SJCRH30 (cell line): ENCODE measurements at regions not wholly inside any gene's neighbourhood (a gene's known extent, or its start where the extent isn't known, plus 50 kb on each side); places are given as distances from the start of the nearest gene placed in this dataset.
"Not testable (repeated sequence)": the region's sequence is repeated elsewhere in the genome, so short reads cannot be mapped to it uniquely, and the experiment has no call there.

Experiments
- DNase-seq, 2 experiments: peaks; one replicate each; pipeline ENCODE4 v3.0.0-alpha.2; 2015 to 2020
- H3K27ac ChIP-seq: fragments of 250-450 bp; sonication (Bioruptor Pico); 2 replicates; pipeline ENCODE4 v1.5.1; 2020; ENCODE audit warnings: mild to moderate bottlenecking, moderate library complexity
- H3K27me3 ChIP-seq: fragments of 250-450 bp; sonication (Bioruptor Pico); 2 replicates; pipeline ENCODE4 v1.5.1; 2020; ENCODE audit warnings: mild to moderate bottlenecking, moderate library complexity
- H3K36me3 ChIP-seq: fragments of 250-450 bp; sonication (Bioruptor Pico); 2 replicates; pipeline ENCODE4 v1.5.1; 2020; ENCODE audit warnings: mild to moderate bottlenecking, moderate library complexity
- H3K4me1 ChIP-seq: fragments of 250-450 bp; sonication (Bioruptor Pico); 2 replicates; pipeline ENCODE4 v1.5.1; 2020; ENCODE audit warnings: mild to moderate bottlenecking, moderate library complexity
- H3K4me3 ChIP-seq: fragments of 250-450 bp; sonication (Bioruptor Pico); 2 replicates; pipeline ENCODE4 v1.5.1; 2020; ENCODE audit warnings: mild to moderate bottlenecking, moderate library complexity
- H3K9me3 ChIP-seq: fragments of 250-450 bp; sonication (Bioruptor Pico); replicated peaks from 2 replicates; pipeline ENCODE4 v1.5.1; 2020; ENCODE audit warnings: mild to moderate bottlenecking, moderate library complexity

- Histone ChIP-seq H3K27me3 (no peaks in the 10 kb centered on the region), H3K4me3 (no peak overlapping the region), H3K9me3 (no peaks in the 10 kb centered on the region), H3K4me1 (peaks cover 13% of the 10 kb centered on the region), H3K36me3 (no peaks in the 10 kb centered on the region), H3K27ac (no peak overlapping the region)
- DNase-seq, result no peak
Observed at GRCh38 chr6:79375635-79376337, 141.3 kb upstream of the HMGN3 start.

GRCh38 chr6:79374308-79374707 lies 139.8 kb upstream of the HMGN3 start:
- Histone ChIP-seq H3K4me3 (no peak overlapping the region), H3K4me1 (peaks cover 13% of the 10 kb centered on the region)

GRCh38 chr6:79373880-79374279 lies 139.4 kb upstream of the HMGN3 start:
- H3K4me1 ChIP-seq, result peaks cover 13% of the 10 kb centered on the region
- no peaks in the 10 kb centered on the region for H3K36me3 ChIP-seq
- DNase-seq, result peak; percentile 79 to 88
- no peaks in the 10 kb centered on the region for H3K27me3 ChIP-seq
- H3K4me3 ChIP-seq, result no peak overlapping the region
- H3K9me3 ChIP-seq, result 0 out of 2 replicates have a peak, but pooled peaks cover 5% of the 10 kb centered on the region
- H3K27ac ChIP-seq, result no peak overlapping the region

More at GRCh38 chr6:79374308-79374707, 139.8 kb upstream of the HMGN3 start:
- Histone ChIP-seq H3K9me3 (0 out of 2 replicates have a peak, but pooled peaks cover 5% of the 10 kb centered on the region), H3K27ac (no peak overlapping the region), H3K36me3 (no peaks in the 10 kb centered on the region), H3K27me3 (no peaks in the 10 kb centered on the region)
- no peak for DNase-seq

GRCh38 chr6:79373246-79373645 lies 138.8 kb upstream of the HMGN3 start:
- no peaks in the 10 kb centered on the region for H3K36me3 ChIP-seq
- H3K27ac ChIP-seq, result no peak overlapping the region
- H3K4me3 ChIP-seq, result no peak overlapping the region
- DNase-seq, result no peak
- H3K27me3 ChIP-seq, result no peaks in the 10 kb centered on the region
- H3K9me3 ChIP-seq, result 0 out of 2 replicates have a peak, but pooled peaks cover 5% of the 10 kb centered on the region
- peaks cover 13% of the 10 kb centered on the region for H3K4me1 ChIP-seq

- Histone ChIP-seq H3K36me3 (no peaks in the 10 kb centered on the region), H3K27ac (no peak overlapping the region), H3K27me3 (no peaks in the 10 kb centered on the region), H3K4me3 (no peak overlapping the region), H3K4me1 (peaks cover 13% of the 10 kb centered on the region), H3K9me3 (0 out of 2 replicates have a peak, but pooled peaks cover 5% of the 10 kb centered on the region)
- no peak for DNase-seq
Observed at GRCh38 chr6:79372757-79373156, 138.3 kb upstream of the HMGN3 start.

- DNase-seq, result no peak
- Histone ChIP-seq H3K27me3 (no peaks in the 10 kb centered on the region), H3K36me3 (no peaks in the 10 kb centered on the region), H3K27ac (no peak overlapping the region), H3K4me3 (no peak overlapping the region), H3K4me1 (peaks cover 8% of the 10 kb centered on the region), H3K9me3 (0 out of 2 replicates have a peak, but pooled peaks cover 5% of the 10 kb centered on the region)
Observed at GRCh38 chr6:79369026-79369425, 134.5 kb upstream of the HMGN3 start.

- not testable (repeated sequence) for H3K27ac ChIP-seq, H3K36me3 ChIP-seq, H3K27me3 ChIP-seq, H3K4me3 ChIP-seq, DNase-seq, H3K9me3 ChIP-seq, H3K4me1 ChIP-seq
Observed at GRCh38 chr6:79363441-79363840, 129.0 kb upstream of the HMGN3 start.

GRCh38 chr6:79361074-79361473 lies 126.6 kb upstream of the HMGN3 start:
- H3K27me3 ChIP-seq, H3K27ac ChIP-seq, H3K9me3 ChIP-seq, DNase-seq, H3K36me3 ChIP-seq, H3K4me3 ChIP-seq, H3K4me1 ChIP-seq: not testable (repeated sequence)

- Histone ChIP-seq H3K9me3 (peaks cover 3% of the 10 kb centered on the region; the same call in 1 of the 2 replicates), H3K27ac (no peak overlapping the region)
- DNase-seq, result no peak
Observed at GRCh38 chr6:79353226-79353625, 118.7 kb upstream of the HMGN3 start.

GRCh38 chr6:79338493-79338892 lies 104.0 kb upstream of the HMGN3 start:
- Histone ChIP-seq H3K9me3 (no peaks in the 10 kb centered on the region), H3K36me3 (no peaks in the 10 kb centered on the region), H3K27me3 (no peaks in the 10 kb centered on the region), H3K4me1 (no peaks in the 10 kb centered on the region), H3K4me3 (no peak overlapping the region), H3K27ac (no peak overlapping the region)
- DNase-seq, result no peak

More at GRCh38 chr6:79353226-79353625, 118.7 kb upstream of the HMGN3 start:
- Histone ChIP-seq H3K36me3 (no peaks in the 10 kb centered on the region), H3K4me3 (no peak overlapping the region), H3K27me3 (no peaks in the 10 kb centered on the region), H3K4me1 (no peaks in the 10 kb centered on the region)

GRCh38 chr6:79335133-79335674 lies 100.7 kb upstream of the HMGN3 start:
- Histone ChIP-seq H3K4me1 (no peaks in the 10 kb centered on the region), H3K27me3 (no peaks in the 10 kb centered on the region), H3K36me3 (no peaks in the 10 kb centered on the region), H3K9me3 (no peaks in the 10 kb centered on the region), H3K27ac (no peak overlapping the region), H3K4me3 (no peak overlapping the region)
- DNase-seq, result no peak

GRCh38 chr6:79334674-79335073 lies 100.2 kb upstream of the HMGN3 start:
- H3K4me1 ChIP-seq, result no peaks in the 10 kb centered on the region
- H3K27me3 ChIP-seq, result no peaks in the 10 kb centered on the region
- no peaks in the 10 kb centered on the region for H3K36me3 ChIP-seq
- H3K27ac ChIP-seq, result no peak overlapping the region
- DNase-seq, result no peak
- no peaks in the 10 kb centered on the region for H3K9me3 ChIP-seq
- H3K4me3 ChIP-seq, result no peak overlapping the region

- DNase-seq, result no peak
- Histone ChIP-seq H3K27me3 (no peaks in the 10 kb centered on the region), H3K27ac (no peak overlapping the region)
Observed at GRCh38 chr6:79330704-79331103, 96.2 kb upstream of the HMGN3 start.

GRCh38 chr6:79313254-79313653 lies 78.8 kb upstream of the HMGN3 start:
- Histone ChIP-seq H3K4me3 (no peak overlapping the region), H3K27me3 (no peaks in the 10 kb centered on the region), H3K9me3 (no peaks in the 10 kb centered on the region), H3K36me3 (no peaks in the 10 kb centered on the region), H3K4me1 (no peaks in the 10 kb centered on the region), H3K27ac (no peak overlapping the region)
- DNase-seq, result no peak

More at GRCh38 chr6:79330704-79331103, 96.2 kb upstream of the HMGN3 start:
- Histone ChIP-seq H3K4me1 (no peaks in the 10 kb centered on the region), H3K36me3 (no peaks in the 10 kb centered on the region), H3K4me3 (no peak overlapping the region), H3K9me3 (no peaks in the 10 kb centered on the region)

GRCh38 chr6:79307321-79308036 lies 73.0 kb upstream of the HMGN3 start:
- Histone ChIP-seq H3K27me3 (no peaks in the 10 kb centered on the region), H3K4me3 (no peak overlapping the region), H3K36me3 (no peaks in the 10 kb centered on the region), H3K9me3 (no peaks in the 10 kb centered on the region), H3K4me1 (peaks cover 1% of the 10 kb centered on the region), H3K27ac (no peak overlapping the region)
- DNase-seq, result no peak
